ENCODE measurements at regions not wholly inside any gene's neighbourhood (a gene's known extent, or its start where the extent isn't known, plus 50 kb on each side); places are given as distances from the start of the nearest gene placed in this dataset.
A peak's percentile ranks its signal among the peaks of the same experiment; 100 is the strongest.

DNA sequence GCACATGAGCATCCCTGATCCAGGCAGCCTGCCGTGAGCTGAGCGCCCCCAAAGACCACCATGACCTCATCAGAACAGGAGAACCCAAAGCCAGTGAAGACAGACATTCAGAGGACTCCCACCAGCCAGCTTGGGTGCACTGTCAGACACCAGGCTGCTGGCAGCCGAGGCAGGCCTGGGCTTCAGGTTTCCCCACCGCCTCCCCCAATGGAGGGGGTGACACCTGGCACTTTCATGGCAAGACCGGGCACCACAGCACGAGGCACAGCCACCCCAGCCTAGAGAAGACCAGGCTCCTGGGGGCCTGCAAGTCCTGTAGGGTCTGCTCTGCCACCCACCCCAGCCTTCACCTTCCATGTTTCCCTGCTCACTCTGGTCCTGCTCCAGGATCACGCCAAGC lies 140.5 kb downstream of the C16orf95 start:
- Histone ChIP-seq H3K36me3 (ENCODE audit: control insufficient read depth in 5 of 5, insufficient read depth in 5 of 5, low read length in 5 of 5) (no peaks in the 10 kb centered on the region), H3K4me3 (ENCODE audit: low read depth in 1 of 5, low read length in 5 of 5) (no peak overlapping the region)

DNA sequence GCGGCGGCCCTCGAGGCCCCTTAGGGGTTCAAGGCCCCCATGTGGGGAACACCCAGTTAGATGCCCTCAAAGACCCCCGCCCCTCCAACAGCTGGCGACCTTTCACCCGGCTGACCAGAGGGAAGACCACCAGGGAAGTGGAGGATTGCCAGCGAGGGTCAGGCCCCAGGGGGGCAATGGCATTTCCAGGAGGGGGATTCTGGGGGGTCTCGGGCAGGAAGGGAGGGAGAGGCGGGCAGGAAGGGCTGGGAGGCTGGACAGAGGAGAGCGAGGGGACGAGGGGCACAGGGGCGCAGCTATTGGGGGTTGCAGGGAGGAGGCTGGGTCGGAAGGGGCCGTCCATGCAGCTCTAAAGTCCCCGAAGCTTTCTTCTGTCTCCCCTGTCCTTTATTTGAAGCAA lies 139.5 kb downstream of the C16orf95 start:
- H3K36me3 ChIP-seq (ENCODE audit: control insufficient read depth in 5 of 5, insufficient read depth in 5 of 5, low read length in 5 of 5), result no peaks in the 10 kb centered on the region
- peaks cover 15 to 26% (median 24%) of the 10 kb centered on the region in 5 donors for H3K27me3 ChIP-seq (ENCODE audit: control insufficient read depth in 5 of 5, insufficient read depth in 4 of 5, low read length in 5 of 5)
- no peak overlapping the region for H3K4me3 ChIP-seq (ENCODE audit: low read depth in 1 of 5, low read length in 5 of 5)
- H3K9ac ChIP-seq (ENCODE audit: low read length in 5 of 5), result no peak overlapping the region
- no peaks in the 10 kb centered on the region for H3K9me3 ChIP-seq (ENCODE audit: control insufficient read depth in 5 of 5, low read length in 5 of 5)
- peaks cover 0 to 22% (median 0%) of the 10 kb centered on the region in 5 donors for H3K4me1 ChIP-seq (ENCODE audit: control insufficient read depth in 5 of 5, insufficient read depth in 5 of 5, low read length in 5 of 5)
- no peak overlapping the region for H3K27ac ChIP-seq (ENCODE audit: low read depth, low read length)

More for the DNA sequence above, 140.5 kb downstream of the C16orf95 start:
- peaks cover 15 to 26% (median 24%) of the 10 kb centered on the region in 5 donors for H3K27me3 ChIP-seq (ENCODE audit: control insufficient read depth in 5 of 5, insufficient read depth in 4 of 5, low read length in 5 of 5)
- peaks cover 0 to 22% (median 0%) of the 10 kb centered on the region in 5 donors for H3K4me1 ChIP-seq (ENCODE audit: control insufficient read depth in 5 of 5, insufficient read depth in 5 of 5, low read length in 5 of 5)
- H3K27ac ChIP-seq (ENCODE audit: low read depth, low read length), result no peak overlapping the region
- H3K9ac ChIP-seq (ENCODE audit: low read length in 5 of 5), result no peak overlapping the region
- H3K9me3 ChIP-seq (ENCODE audit: control insufficient read depth in 5 of 5, low read length in 5 of 5), result peaks cover 0 to 2% (median 0%) of the 10 kb centered on the region in 5 donors

DNA sequence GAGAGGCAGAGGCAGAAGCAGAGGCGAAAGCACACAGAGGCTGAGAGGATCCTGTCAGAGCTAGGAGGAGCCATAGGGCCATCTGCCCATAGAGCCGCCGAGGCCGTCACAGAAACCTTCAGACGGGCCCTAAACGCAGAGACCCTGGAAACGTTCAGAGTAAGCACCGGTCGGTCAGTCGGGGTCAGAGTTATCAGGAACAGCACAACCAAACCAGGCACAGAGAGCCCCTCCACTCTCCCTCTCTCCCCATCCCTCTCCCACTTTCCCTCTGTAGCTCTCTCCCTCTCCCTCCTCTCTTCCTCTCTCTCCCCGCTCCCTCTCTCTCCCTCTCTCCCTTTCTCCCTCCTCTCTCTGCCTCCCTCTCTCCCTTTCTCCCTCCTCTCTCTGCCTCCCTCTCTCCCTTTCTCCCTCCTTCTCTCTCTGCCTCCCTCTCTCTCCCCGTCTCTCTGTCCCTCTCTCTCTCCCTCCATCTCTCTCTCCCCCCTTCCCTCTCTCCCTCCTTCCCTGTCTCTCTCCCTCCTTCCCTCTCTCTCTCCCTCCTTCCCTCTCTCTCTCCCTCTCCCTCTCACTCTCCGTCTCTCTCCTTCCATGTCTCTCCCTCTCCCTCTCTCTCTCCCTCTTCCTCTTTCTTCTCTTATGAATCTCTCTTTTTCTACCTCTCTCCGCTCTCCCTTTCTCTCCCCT lies 138.9 kb downstream of the C16orf95 start:
- H3K27me3 ChIP-seq (ENCODE audit: control insufficient read depth in 5 of 5, insufficient read depth in 4 of 5, low read length in 5 of 5), result peaks cover 13 to 26% (median 24%) of the 10 kb centered on the region in 5 donors
- H3K27ac ChIP-seq (ENCODE audit: low read depth, low read length), result no peak overlapping the region
- no peaks in the 10 kb centered on the region for H3K9me3 ChIP-seq (ENCODE audit: control insufficient read depth in 5 of 5, low read length in 5 of 5)
- peak overlapping the region in 1 of 5 donors; percentile 26 for H3K4me3 ChIP-seq (ENCODE audit: low read depth in 1 of 5, low read length in 5 of 5)
- no peaks in the 10 kb centered on the region for H3K36me3 ChIP-seq (ENCODE audit: control insufficient read depth in 5 of 5, insufficient read depth in 5 of 5, low read length in 5 of 5)
- peaks cover 0 to 22% (median 0%) of the 10 kb centered on the region in 5 donors for H3K4me1 ChIP-seq (ENCODE audit: control insufficient read depth in 5 of 5, insufficient read depth in 5 of 5, low read length in 5 of 5)
- H3K9ac ChIP-seq (ENCODE audit: low read length in 5 of 5), result no peak overlapping the region

DNA sequence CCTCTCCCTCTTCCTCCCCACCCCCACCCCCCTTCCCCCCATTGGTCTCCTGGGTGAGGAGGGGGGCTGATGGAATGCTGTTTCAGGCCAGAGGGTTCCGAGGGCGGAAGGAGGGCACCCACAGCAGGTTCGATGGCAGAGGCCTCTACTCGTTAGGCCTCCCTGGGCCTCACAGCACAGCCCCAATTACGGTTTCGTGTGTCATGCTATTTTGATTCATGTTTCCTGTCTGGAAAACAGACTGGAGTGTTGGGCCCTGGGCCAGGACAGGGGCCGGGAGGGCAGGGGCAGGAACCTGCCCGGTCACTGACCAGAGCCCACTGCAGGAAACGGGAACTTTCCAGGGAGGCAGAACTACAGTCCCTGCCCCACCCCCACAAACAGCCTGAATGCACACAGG lies 138.2 kb downstream of the C16orf95 start:
- no peak overlapping the region for H3K27ac ChIP-seq (ENCODE audit: low read depth, low read length)
- H3K9me3 ChIP-seq (ENCODE audit: control insufficient read depth in 5 of 5, low read length in 5 of 5), result no peaks in the 10 kb centered on the region
- no peak overlapping the region for H3K4me3 ChIP-seq (ENCODE audit: low read depth in 1 of 5, low read length in 5 of 5)
- peaks cover 0 to 22% (median 0%) of the 10 kb centered on the region in 5 donors for H3K4me1 ChIP-seq (ENCODE audit: control insufficient read depth in 5 of 5, insufficient read depth in 5 of 5, low read length in 5 of 5)
- H3K9ac ChIP-seq (ENCODE audit: low read length in 5 of 5), result no peak overlapping the region
- peaks cover 12 to 26% (median 24%) of the 10 kb centered on the region in 5 donors for H3K27me3 ChIP-seq (ENCODE audit: control insufficient read depth in 5 of 5, insufficient read depth in 4 of 5, low read length in 5 of 5)
- H3K36me3 ChIP-seq (ENCODE audit: control insufficient read depth in 5 of 5, insufficient read depth in 5 of 5, low read length in 5 of 5), result no peaks in the 10 kb centered on the region

DNA sequence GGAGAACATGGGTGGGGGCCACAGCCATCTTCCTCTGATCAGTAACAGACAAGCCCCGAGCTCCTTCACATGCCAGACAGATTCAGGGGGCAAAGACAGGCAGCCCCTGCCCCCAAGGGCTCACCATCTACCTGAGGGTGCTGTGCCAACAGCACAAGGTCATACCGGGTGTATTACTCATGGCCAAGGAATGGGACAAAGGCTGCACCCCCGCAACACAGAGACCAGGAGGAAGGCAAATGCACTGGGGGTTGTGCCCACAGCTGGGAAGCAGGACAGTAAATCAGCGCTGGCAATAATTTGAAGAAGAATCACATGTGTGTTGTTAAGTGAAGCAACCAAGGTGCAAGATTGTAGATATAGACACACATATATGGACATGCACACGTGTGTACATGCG lies 137.1 kb downstream of the C16orf95 start:
- no peak overlapping the region for H3K4me3 ChIP-seq (ENCODE audit: low read depth in 1 of 5, low read length in 5 of 5)
- peaks cover 0 to 22% (median 0%) of the 10 kb centered on the region in 5 donors for H3K4me1 ChIP-seq (ENCODE audit: control insufficient read depth in 5 of 5, insufficient read depth in 5 of 5, low read length in 5 of 5)
- no peaks in the 10 kb centered on the region for H3K36me3 ChIP-seq (ENCODE audit: control insufficient read depth in 5 of 5, insufficient read depth in 5 of 5, low read length in 5 of 5)
- peaks cover 12 to 26% (median 24%) of the 10 kb centered on the region in 5 donors for H3K27me3 ChIP-seq (ENCODE audit: control insufficient read depth in 5 of 5, insufficient read depth in 4 of 5, low read length in 5 of 5)
- H3K27ac ChIP-seq (ENCODE audit: low read depth, low read length), result no peak overlapping the region
- H3K9ac ChIP-seq (ENCODE audit: low read length in 5 of 5), result no peak overlapping the region
- H3K9me3 ChIP-seq (ENCODE audit: control insufficient read depth in 5 of 5, low read length in 5 of 5), result no peaks in the 10 kb centered on the region

DNA sequence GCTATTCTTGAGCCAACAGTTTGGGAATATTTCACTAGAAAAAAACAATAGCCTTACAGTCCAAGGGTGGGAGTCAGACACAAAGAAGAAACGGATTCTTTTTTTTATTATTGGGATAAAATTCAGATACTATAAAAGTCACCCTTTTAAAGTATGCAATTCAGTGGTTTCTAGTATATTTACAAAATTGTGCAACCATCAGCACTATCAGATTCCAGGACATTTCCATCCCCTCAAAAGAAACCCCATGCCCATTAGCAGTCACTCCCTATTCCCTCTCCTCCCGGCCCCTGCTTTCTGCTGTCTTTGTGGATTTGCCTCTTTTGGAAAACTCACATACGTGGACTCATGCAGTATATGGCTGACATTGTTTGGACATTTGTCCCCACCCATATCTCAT lies 134.4 kb downstream of the C16orf95 start:
- H3K36me3 ChIP-seq (ENCODE audit: control insufficient read depth in 5 of 5, insufficient read depth in 5 of 5, low read length in 5 of 5), result no peaks in the 10 kb centered on the region
- no peaks in the 10 kb centered on the region for H3K9me3 ChIP-seq (ENCODE audit: control insufficient read depth in 5 of 5, low read length in 5 of 5)
- H3K9ac ChIP-seq (ENCODE audit: low read length in 5 of 5), result no peak overlapping the region
- H3K27me3 ChIP-seq (ENCODE audit: control insufficient read depth in 5 of 5, insufficient read depth in 4 of 5, low read length in 5 of 5), result peaks cover 5 to 16% (median 10%) of the 10 kb centered on the region in 5 donors
- H3K4me1 ChIP-seq (ENCODE audit: control insufficient read depth in 5 of 5, insufficient read depth in 5 of 5, low read length in 5 of 5), result peaks cover 0 to 20% (median 0%) of the 10 kb centered on the region in 5 donors
- no peak overlapping the region for H3K4me3 ChIP-seq (ENCODE audit: low read depth in 1 of 5, low read length in 5 of 5)
- no peak overlapping the region for H3K27ac ChIP-seq (ENCODE audit: low read depth, low read length)

DNA sequence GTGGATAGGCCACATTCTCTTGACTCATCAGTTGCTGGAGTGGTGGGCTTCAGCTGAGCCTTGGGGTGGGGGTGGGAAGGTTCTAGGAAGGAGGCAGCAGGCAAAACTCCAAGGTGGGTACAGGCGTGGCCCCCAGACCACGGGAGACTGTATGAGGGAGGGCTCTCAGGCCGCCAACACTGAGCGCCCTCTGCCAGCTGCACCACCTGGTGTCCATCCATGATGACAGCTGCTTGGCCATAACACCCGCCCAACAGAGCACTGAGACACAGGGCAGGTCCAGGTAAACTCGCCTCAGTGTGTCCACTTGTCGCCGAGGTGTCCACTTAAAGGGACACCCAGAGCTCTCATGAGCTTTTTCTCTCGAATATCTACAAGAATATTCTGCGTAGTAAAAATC lies 133.5 kb downstream of the C16orf95 start:
- Histone ChIP-seq H3K36me3 (ENCODE audit: control insufficient read depth in 5 of 5, insufficient read depth in 5 of 5, low read length in 5 of 5) (no peaks in the 10 kb centered on the region), H3K27me3 (ENCODE audit: control insufficient read depth in 5 of 5, insufficient read depth in 4 of 5, low read length in 5 of 5) (peaks cover 0 to 11% (median 4%) of the 10 kb centered on the region in 5 donors), H3K9me3 (ENCODE audit: control insufficient read depth in 5 of 5, low read length in 5 of 5) (no peaks in the 10 kb centered on the region)

DNA sequence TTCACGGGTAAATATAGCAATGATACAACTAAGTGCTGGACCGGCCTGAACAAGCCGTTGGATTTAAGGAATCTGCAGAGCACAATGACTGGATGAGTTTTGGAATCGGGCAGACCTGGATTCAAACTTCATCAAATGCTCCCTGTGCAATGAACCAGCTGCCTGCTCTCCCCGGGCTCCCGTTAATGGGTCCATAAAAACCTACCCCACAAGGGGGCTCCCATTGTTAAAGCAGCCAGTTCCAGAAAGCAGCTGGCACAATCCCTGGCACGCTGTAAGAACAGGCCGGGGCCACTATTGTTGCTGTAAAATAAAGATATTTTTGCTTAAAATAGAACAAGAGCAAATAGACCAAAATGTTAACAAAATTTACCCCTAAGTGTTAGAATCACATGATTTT lies 131.9 kb downstream of the C16orf95 start:
- H3K4me3 ChIP-seq (ENCODE audit: low read depth in 1 of 5, low read length in 5 of 5), result no peak overlapping the region
- no peak overlapping the region for H3K27ac ChIP-seq (ENCODE audit: low read depth, low read length)
- H3K27me3 ChIP-seq (ENCODE audit: control insufficient read depth in 5 of 5, insufficient read depth in 4 of 5, low read length in 5 of 5), result peaks cover 0 to under 1% (median 0%) of the 10 kb centered on the region in 5 donors
- H3K36me3 ChIP-seq (ENCODE audit: control insufficient read depth in 5 of 5, insufficient read depth in 5 of 5, low read length in 5 of 5), result no peaks in the 10 kb centered on the region
- no peak overlapping the region for H3K9ac ChIP-seq (ENCODE audit: low read length in 5 of 5)
- no peaks in the 10 kb centered on the region for H3K4me1 ChIP-seq (ENCODE audit: control insufficient read depth in 5 of 5, insufficient read depth in 5 of 5, low read length in 5 of 5)
- H3K9me3 ChIP-seq (ENCODE audit: control insufficient read depth in 5 of 5, low read length in 5 of 5), result peaks cover 3 to 10% (median 8%) of the 10 kb centered on the region in 5 donors

More for the DNA sequence above, 133.5 kb downstream of the C16orf95 start:
- H3K4me3 ChIP-seq (ENCODE audit: low read depth in 1 of 5, low read length in 5 of 5), result no peak overlapping the region
- H3K27ac ChIP-seq (ENCODE audit: low read depth, low read length), result no peak overlapping the region
- H3K4me1 ChIP-seq (ENCODE audit: control insufficient read depth in 5 of 5, insufficient read depth in 5 of 5, low read length in 5 of 5), result peaks cover 0 to 11% (median 0%) of the 10 kb centered on the region in 5 donors
- no peak overlapping the region for H3K9ac ChIP-seq (ENCODE audit: low read length in 5 of 5)

DNA sequence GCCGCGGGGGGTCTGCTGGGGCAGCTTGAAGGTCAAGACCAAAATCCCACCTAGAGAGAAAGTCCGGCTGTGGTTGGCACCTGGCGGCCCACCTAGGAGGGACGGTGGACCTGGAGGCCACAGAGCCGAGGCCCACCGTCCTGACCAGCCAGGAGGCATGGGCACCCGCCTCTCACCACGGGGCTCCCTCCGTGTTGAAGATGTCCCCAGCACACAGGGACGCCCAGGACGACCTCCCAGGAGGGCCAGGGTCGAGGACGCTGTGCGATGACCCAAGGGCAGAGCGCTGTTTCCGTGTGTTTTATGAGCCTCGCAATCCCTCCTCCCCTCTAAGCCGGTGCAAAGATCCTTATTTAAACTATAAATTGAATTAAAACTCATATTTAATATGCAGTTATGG lies 131.2 kb downstream of the C16orf95 start:
- no peaks in the 10 kb centered on the region for H3K27me3 ChIP-seq (ENCODE audit: control insufficient read depth in 5 of 5, insufficient read depth in 4 of 5, low read length in 5 of 5)
- H3K9ac ChIP-seq (ENCODE audit: low read length in 5 of 5), result no peak overlapping the region
- no peaks in the 10 kb centered on the region for H3K36me3 ChIP-seq (ENCODE audit: control insufficient read depth in 5 of 5, insufficient read depth in 5 of 5, low read length in 5 of 5)
- H3K9me3 ChIP-seq (ENCODE audit: control insufficient read depth in 5 of 5, low read length in 5 of 5), result peaks cover 6 to 16% (median 11%) of the 10 kb centered on the region in 5 donors
- no peak overlapping the region for H3K4me3 ChIP-seq (ENCODE audit: low read depth in 1 of 5, low read length in 5 of 5)
- no peaks in the 10 kb centered on the region for H3K4me1 ChIP-seq (ENCODE audit: control insufficient read depth in 5 of 5, insufficient read depth in 5 of 5, low read length in 5 of 5)
- H3K27ac ChIP-seq (ENCODE audit: low read depth, low read length), result no peak overlapping the region

DNA sequence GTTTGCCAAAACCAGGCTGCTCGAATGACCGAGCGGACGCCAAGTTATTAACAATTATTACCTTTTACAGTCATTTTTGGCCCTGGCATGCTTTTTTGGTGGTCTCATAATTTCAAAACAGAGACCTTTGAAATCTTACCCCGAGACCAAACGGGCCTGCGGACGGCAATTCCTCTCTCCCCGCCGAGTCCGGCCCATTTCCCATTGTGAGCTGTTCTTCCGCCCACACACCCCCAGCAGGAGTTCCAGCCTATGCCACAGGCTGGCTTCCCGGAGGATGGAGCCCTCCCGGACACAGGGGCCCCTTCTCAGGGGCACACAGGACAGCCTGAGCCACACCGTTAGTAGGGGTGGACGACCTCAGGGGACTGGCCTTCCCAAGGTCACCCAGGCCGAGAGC lies 130.7 kb downstream of the C16orf95 start:
- Histone ChIP-seq H3K27me3 (ENCODE audit: control insufficient read depth in 5 of 5, insufficient read depth in 4 of 5, low read length in 5 of 5) (no peaks in the 10 kb centered on the region), H3K36me3 (ENCODE audit: control insufficient read depth in 5 of 5, insufficient read depth in 5 of 5, low read length in 5 of 5) (no peaks in the 10 kb centered on the region), H3K4me3 (ENCODE audit: low read depth in 1 of 5, low read length in 5 of 5) (no peak overlapping the region), H3K4me1 (ENCODE audit: control insufficient read depth in 5 of 5, insufficient read depth in 5 of 5, low read length in 5 of 5) (no peaks in the 10 kb centered on the region), H3K27ac (ENCODE audit: low read depth, low read length) (no peak overlapping the region), H3K9me3 (ENCODE audit: control insufficient read depth in 5 of 5, low read length in 5 of 5) (peaks cover 6 to 16% (median 11%) of the 10 kb centered on the region in 5 donors), H3K9ac (ENCODE audit: low read length in 5 of 5) (no peak overlapping the region)
